ENCODE measurements at regions not wholly inside any gene's neighbourhood (a gene's known extent, or its start where the extent isn't known, plus 50 kb on each side); places are given as distances from the start of the nearest gene placed in this dataset.

- no peak overlapping the region for H3K9ac ChIP-seq (replicated peaks in 1 of 4; ENCODE audit: extremely low read depth in 1 of 4, low read depth in 3 of 4, low read length in 3 of 4)
- H4K5ac ChIP-seq (ENCODE audit: insufficient read length, low read depth, low read length), result no peak overlapping the region
- H3K4me2 ChIP-seq (ENCODE audit: insufficient read depth in 1 of 2, low read depth in 2 of 2, low read length in 2 of 2), result no peak overlapping the region
Observed at GRCh38 chr4:46684041-46684440, 225.0 kb downstream of the COX7B2 start.

More at GRCh38 chr4:46684041-46684440, 225.0 kb downstream of the COX7B2 start:
- no peaks in the 10 kb centered on the region for H3K79me2 ChIP-seq (ENCODE audit: control insufficient read depth in 1 of 2, insufficient read depth in 2 of 2, low read length in 2 of 2)
- no peak overlapping the region for H2BK120ac ChIP-seq (replicated peaks; ENCODE audit: low read depth, low read length)
- no peaks in the 10 kb centered on the region for H3K27me3 ChIP-seq (replicated peaks in 1 of 4; ENCODE audit: control insufficient read depth in 3 of 4, extremely low read depth in 1 of 4, insufficient read depth in 3 of 4, low read length in 3 of 4)
- no peak overlapping the region for H4K8ac ChIP-seq (ENCODE audit: extremely low read depth, insufficient read depth, low read length)
- FAIRE-seq (no peak), DNase-seq (ENCODE audit: low read depth in 1 of 2, low spot score in 2 of 2) (no peak)
- no peak overlapping the region for H2BK12ac ChIP-seq (ENCODE audit: low read depth, low read length)
- H2BK20ac ChIP-seq (ENCODE audit: low read length), result no peak overlapping the region
- no peaks in the 10 kb centered on the region for H3K4me1 ChIP-seq (replicated peaks in 1 of 4; ENCODE audit: control insufficient read depth in 3 of 4, insufficient read depth in 4 of 4, low read length in 3 of 4)
- no peak overlapping the region for H3K18ac ChIP-seq (ENCODE audit: extremely low read depth, low read length)
- H3K23ac ChIP-seq (ENCODE audit: insufficient read length), result no peak overlapping the region
- ChIA-PET POLR2A (ENCODE audit: partially characterized antibody) (no interaction called here), CTCF (ENCODE audit: partially characterized antibody) (no interaction called here)
- 100% methylated on average over 2 of the region's 2 CpGs; no CpG with 5 or more reads in 1 of the 2 experiments for WGBS, 2 experiments (ENCODE audit: extremely low coverage in 1 of 2, insufficient coverage in 1 of 2, insufficient read length in 1 of 2, insufficient replicate concordance in 2 of 2, low coverage in 1 of 2, low lambda C conversion rate in 2 of 2, missing lambda C conversion rate in 1 of 2)
- H2AFZ ChIP-seq (ENCODE audit: low read length), result no peak overlapping the region
- H4K20me1 ChIP-seq (replicated peaks in 1 of 2; ENCODE audit: control insufficient read depth in 1 of 2, insufficient read depth in 2 of 2, low read length in 2 of 2), result no peaks in the 10 kb centered on the region
- no peak overlapping the region for H2AK5ac ChIP-seq (ENCODE audit: low read depth, low read length)
- H3K4me3 ChIP-seq (ENCODE audit: extremely low read depth in 1 of 4, insufficient read depth in 2 of 4, low read depth in 3 of 4, low read length in 4 of 4), result no peak overlapping the region
- H3K14ac ChIP-seq (ENCODE audit: insufficient read length), result no peak overlapping the region
- no peaks in the 10 kb centered on the region for H3K79me1 ChIP-seq (ENCODE audit: low read depth, low read length)
- no peaks in the 10 kb centered on the region for H3K23me2 ChIP-seq (ENCODE audit: low read depth, low read length)
- H4K91ac ChIP-seq (replicated peaks; ENCODE audit: insufficient read length, low read length), result no peak overlapping the region
- no peaks in the 10 kb centered on the region for H3K36me3 ChIP-seq (ENCODE audit: control insufficient read depth in 2 of 4, insufficient read depth in 4 of 4, low read length in 3 of 4)
- no peak overlapping the region for H3K27ac ChIP-seq (ENCODE audit: low read depth, low read length)
- no peak overlapping the region for H2BK15ac ChIP-seq (ENCODE audit: low read length)
- H3K56ac ChIP-seq (replicated peaks; ENCODE audit: insufficient read length, low read depth, low read length), result no peak overlapping the region
- H3K9me3 ChIP-seq (ENCODE audit: insufficient read depth in 2 of 2, low read depth in 1 of 2, low read length in 1 of 2), result no peaks in the 10 kb centered on the region
- no peak for TF ChIP-seq SUZ12 (IDR thresholded peaks at IDR 0.05; ENCODE audit: low read length)
- TF ChIP-seq HDAC6 (IDR thresholded peaks at IDR 0.05; ENCODE audit: low read depth, low read length), result no peak
- TF ChIP-seq GABPA (IDR thresholded peaks at IDR 0.05; ENCODE audit: borderline replicate concordance, insufficient read depth, low read length), result no peak
- no peak for TF ChIP-seq CBX8 (IDR thresholded peaks at IDR 0.05; ENCODE audit: borderline replicate concordance, low read depth, low read length)
- no peak for TF ChIP-seq CREB1 (IDR thresholded peaks at IDR 0.05)
- no peak overlapping the region for H2BK5ac ChIP-seq (ENCODE audit: low read depth, low read length)
- no peak overlapping the region for H3K4ac ChIP-seq (replicated peaks; ENCODE audit: insufficient read length, low read depth, low read length)
